ENCODE measurements at regions not wholly inside any gene's neighbourhood (a gene's known extent, or its start where the extent isn't known, plus 50 kb on each side); places are given as distances from the start of the nearest gene placed in this dataset.
"Not testable (repeated sequence)": the region's sequence is repeated elsewhere in the genome, so short reads cannot be mapped to it uniquely, and the experiment has no call there.

DNA sequence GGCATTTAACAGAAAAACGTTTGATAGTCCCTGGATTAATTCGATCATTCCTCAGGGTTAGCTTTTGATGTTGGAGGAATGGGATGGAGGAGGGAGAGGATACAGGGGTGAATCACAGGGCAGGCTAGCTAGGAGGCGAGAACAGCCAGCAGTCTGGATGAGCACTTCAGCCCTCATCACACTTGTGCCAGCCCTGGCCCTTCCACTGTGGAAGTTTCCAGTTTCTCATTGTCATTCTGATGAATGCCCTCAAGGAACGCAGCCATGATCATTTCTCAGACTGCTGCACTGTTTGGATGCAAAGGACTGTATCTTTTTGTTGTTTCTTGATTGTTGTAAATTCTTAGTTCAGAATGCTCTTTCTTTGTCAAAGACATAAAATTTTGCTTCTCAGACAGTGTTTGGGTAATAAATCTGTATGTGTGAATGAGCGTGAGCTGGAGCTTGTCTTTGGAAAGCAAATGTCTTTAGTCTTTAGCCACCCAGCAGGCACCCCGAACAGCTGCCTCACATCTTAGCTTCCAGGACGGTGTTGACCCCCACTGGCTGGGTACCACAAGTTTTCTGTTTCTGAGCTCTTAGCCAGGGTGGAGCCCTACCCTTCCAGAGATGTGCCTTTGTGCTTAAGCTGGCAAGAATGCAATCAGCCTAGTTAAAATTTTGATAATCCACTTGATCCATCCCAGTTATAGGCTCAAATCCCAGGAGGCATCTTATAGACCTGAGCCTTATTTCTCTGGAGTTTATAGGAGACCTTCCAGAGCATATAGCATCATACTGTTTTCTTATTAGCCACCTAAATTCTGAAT lies 121.1 kb downstream of the PDCD6IP start:
- in situ Hi-C loops (cut with HindIII; ENCODE audit: low sequenced_read_pairs): no loop called here

DNA sequence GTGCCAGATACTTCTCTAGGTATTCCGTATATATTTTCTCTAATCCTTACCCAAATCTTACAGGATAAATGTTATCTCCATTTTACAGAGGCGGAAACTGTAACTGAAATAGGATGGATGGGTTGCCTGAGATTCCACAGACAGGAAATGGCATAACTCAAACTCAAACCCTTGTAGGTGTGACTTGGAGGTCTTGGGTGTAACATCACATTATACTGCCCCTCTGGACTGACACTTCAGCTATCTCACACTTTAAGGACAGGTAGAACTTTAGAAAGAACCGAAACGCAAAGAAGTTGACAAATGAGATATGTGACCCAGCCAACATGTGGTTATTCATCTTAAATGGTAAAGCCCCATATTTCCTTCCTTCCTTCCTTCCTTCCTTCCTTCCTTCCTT lies 122.1 kb downstream of the PDCD6IP start:
- in situ Hi-C loops (cut with HindIII; ENCODE audit: low sequenced_read_pairs): no loop called here

DNA sequence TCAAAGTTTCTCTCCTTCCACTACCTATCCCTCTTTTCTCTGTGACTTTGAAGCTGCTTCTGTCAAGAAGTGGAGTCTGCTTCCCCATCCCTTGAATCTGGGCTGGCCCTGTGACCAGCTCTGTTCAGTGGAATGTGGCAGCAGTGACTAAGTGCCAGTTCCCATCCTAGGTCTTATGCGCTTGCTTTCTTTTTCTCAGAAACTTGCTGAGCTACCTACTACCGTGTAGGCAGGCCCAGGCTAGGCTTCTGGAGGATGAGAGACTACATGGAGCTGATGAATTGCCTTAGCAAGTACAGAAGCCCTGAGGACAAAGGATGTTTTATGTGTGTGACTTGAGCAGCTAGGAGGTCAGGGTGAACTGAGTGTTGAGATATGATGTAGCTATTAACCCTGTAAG lies 123.2 kb downstream of the PDCD6IP start:
- in situ Hi-C loops (cut with HindIII; ENCODE audit: low sequenced_read_pairs): no loop called here

DNA sequence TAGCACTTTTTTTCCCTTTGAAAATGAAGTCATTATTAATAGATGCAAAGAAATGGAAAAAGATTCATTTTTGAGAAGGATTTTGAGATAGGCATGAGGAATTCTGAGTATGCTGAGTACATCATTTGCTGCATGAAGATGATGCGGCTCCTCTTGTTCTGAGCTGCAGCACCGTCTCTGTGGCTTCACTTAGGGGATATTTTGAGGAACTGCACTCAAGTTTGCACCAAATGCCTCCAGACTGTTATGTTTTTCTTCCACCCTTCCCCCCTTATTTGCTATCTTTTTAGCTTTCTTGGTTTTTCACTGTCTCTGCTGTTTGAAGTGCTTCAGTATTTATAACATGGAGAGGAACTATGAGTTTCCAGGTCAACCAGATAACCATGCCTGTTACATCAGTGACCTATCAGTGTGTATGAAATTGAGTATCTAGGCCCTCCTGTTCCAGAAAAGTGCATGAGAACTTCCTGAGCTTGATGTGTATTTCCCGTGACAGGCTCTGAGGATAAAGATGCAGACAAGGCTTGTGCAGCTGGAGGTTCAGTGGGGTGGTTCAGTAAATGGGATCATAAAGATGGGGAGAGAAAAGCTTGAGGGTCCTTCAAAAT lies 128.7 kb downstream of the PDCD6IP start:
- in situ Hi-C loops (cut with HindIII; ENCODE audit: low sequenced_read_pairs): no loop called here

DNA sequence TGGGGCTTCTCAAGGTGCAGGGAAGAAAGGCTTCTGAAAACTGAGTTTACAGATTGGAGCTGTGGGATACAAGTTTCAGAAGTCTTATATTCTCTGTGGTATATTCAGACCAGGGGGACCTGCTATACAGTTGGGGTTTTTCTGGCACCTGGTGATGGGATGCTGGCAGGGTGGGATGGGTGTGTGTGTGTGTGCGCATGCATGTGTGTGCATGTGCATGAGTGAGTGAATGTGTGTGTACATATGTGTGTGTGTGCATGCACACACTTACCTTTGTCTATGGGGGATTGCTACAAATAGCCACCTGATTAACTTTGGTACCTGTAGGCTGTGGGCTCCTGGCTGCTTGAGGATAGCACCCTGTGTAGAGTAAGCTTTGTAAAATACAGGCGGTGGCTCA lies 131.4 kb downstream of the PDCD6IP start:
- in situ Hi-C loops (cut with HindIII; ENCODE audit: low sequenced_read_pairs): no loop called here

DNA sequence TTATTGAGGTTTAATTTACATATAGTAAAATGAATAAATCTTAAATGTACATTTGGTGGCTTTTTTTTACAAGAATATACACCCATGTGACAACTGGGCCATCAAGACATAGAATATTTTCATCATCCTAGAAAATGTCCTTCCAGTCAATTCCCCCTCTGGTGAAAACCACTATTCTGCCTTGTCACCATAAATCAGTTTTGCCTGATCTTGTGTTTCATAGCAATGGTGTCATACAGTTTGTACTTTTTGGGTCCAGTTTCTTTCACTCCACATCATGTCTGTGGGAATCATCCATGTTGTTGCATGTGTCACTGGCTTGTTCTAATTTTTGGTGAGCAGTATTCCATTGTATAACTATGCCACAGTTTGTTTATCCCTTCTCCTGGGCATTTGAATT lies 133.1 kb downstream of the PDCD6IP start:
- in situ Hi-C loops (cut with HindIII; ENCODE audit: low sequenced_read_pairs): no loop called here

DNA sequence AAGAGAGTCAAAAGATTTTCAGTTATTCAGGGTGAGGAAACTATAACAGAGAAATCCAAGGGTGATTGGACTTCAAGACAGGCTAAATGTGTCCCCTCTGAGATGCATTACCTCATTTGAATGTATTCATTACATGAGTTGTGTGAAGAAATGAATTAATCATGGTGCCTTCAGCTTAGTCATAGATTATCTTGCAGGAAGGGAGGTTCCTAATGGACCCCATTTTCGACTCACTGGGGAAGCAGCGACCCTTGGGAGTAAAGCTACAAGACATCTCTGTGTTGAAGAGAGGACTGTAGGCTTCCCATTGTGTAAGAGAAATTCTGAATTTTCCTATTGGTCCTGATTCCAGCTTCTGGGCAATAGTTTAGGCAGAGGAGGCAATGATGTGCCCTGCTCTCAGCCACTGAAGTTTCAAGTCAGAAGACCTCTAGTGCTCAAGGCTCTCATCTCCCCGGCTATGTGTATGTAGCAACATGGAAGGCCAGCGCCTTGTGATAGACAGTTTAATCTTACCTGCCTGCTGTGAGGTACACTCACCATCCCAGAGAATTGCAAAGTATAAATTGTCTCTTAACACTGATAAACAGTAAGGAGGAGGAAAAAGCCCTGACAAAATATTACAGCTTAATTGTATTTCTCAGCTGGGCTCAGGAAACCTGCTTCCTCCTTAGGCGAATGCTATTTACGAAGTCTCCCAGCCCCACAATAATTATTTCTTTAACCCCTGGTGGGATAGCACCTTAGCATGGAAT lies 133.8 kb downstream of the PDCD6IP start:
- in situ Hi-C loops (cut with HindIII; ENCODE audit: low sequenced_read_pairs): no loop called here

DNA sequence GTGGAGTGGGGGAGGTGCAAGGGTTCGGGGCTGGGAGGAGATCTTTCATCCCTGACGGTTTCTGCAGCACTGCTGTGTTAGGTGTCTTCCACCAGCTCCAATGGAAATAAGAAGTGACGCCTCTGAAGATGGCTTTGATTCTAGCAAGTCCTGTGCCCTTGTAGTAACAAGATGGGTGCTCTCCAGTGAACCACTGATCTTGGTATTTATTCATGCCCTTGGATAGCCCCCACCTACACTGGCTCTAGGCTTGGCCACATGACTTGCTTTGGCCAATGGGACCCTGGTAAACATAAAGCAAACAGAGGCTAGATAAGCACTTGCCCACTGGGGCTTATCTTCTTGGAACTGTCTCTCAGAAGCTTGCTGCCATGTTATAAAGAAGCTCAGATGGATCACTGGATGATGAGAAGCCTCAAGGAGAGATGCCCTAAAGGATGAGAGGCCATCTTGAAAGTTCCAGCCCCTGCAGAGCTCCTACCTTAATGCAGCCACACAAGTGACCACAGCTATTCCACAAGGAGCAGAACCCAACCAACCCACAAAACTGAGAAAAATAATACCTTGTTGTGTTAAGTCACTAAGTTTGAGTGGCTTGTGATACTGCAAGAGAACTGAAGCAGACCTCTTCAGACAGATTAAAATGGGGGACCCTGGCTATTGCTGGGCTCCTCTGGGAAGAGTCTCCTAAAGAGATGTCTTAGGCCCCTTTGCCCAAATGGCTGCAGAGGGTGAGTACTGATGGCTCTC lies 137.9 kb downstream of the PDCD6IP start:
- in situ Hi-C loops (cut with HindIII; ENCODE audit: low sequenced_read_pairs): no loop called here

DNA sequence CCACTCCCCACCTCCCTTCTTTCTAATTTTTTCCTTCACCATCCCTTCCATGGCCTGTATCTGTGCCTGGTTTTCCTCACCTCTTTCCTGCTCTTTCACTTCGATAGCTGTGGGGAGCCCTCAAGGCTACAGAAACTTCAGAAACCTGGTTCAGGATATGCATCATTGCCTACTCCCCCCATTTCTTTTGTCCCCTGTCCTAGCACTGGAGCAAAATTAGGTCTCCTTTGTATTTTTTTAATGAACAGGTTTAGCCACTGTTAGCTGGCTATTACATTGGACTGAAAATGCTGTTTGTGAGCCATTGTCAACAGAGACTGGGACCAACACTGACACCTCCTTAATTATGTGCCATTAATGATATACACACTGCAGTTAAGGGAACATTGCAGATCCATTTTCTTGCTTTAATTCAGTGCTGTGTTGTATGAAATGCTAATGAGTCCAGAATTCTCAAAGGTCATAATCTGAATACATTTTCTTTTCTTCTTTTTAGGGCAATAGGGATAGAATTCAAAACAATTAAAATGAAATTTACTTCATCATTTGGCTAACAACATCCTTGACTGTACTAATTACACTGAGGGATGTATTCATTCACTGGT lies 138.6 kb downstream of the PDCD6IP start:
- in situ Hi-C loops (cut with HindIII; ENCODE audit: low sequenced_read_pairs): no loop called here

DNA sequence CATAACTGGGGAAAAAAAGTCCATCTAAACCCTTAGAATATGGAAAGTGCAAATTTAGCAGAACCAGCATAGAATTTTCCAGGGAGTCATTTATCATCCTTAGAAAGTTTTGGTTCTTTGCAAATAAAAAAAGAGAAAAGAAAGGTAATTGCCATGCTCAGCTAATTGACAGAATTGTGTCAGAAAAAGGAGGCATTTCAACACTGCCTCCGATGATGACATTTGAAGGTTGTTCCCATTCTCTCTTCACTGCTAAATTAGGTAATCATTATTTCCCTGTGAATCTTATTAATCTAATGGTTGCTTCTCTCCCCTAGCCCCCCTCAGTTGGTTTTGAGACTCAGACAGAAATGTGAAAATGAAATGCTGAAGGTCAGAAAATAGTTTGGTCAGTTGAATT lies 139.2 kb downstream of the PDCD6IP start:
- in situ Hi-C loops (cut with HindIII; ENCODE audit: low sequenced_read_pairs): no loop called here

DNA sequence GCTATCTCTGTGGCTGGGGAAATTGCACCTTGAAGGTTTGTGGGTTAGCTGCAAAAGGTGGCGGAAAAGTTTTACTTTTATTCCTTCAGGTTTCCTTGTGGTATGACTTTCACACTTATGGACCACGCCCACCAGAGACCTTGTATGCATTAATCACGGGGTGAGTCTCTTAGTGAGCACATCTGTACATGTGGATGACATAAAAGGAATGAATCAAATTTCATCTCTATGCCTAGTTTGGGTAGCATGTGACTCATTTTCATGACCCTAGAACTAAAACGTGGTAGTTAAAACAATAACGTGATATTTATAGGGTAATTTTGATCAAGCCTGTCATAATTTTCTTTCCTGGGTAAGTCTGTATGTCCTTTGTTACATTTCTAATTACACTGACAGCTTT lies 141.7 kb downstream of the PDCD6IP start:
- in situ Hi-C loops (cut with HindIII; ENCODE audit: low sequenced_read_pairs): no loop called here

DNA sequence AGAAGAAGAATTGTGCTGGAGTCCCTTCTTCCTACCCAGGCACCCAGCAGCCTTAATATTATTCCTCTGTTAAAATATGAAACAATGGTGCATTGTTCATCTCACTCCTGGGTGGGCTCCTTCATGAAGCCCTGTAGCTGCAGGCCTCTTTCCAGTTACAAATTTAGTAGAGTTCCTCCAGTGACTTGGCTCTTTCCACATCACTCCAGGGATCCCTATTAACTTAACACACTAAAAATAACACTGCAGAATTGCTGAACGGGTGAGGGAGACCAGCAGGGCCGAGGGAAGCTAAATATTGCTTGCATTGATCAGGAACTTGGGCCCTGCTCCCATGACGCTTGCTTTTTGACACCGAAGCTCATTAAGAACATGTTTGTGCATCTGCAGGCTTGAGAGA lies 142.3 kb downstream of the PDCD6IP start:
- in situ Hi-C loops (cut with HindIII; ENCODE audit: low sequenced_read_pairs): no loop called here

DNA sequence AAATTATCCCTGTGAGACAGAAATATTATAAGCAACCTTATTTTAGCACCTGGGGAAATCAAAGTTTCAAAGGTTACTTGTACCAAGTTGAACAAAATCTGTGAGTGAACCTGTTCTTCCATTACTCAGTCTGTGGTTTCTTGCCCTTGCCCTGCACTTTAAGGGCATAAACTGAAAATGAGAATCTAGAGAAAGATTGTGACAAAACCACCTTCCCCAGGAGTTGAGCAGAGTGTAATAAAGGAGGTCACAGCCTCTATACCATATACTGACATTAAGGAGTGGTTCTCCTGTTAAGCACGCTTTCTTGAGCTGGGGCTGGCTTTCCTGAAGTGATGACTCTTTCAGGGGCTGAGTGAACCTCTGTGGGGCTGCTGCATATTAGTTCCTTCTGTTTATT lies 143.4 kb downstream of the PDCD6IP start:
- in situ Hi-C loops (cut with HindIII; ENCODE audit: low sequenced_read_pairs): no loop called here

DNA sequence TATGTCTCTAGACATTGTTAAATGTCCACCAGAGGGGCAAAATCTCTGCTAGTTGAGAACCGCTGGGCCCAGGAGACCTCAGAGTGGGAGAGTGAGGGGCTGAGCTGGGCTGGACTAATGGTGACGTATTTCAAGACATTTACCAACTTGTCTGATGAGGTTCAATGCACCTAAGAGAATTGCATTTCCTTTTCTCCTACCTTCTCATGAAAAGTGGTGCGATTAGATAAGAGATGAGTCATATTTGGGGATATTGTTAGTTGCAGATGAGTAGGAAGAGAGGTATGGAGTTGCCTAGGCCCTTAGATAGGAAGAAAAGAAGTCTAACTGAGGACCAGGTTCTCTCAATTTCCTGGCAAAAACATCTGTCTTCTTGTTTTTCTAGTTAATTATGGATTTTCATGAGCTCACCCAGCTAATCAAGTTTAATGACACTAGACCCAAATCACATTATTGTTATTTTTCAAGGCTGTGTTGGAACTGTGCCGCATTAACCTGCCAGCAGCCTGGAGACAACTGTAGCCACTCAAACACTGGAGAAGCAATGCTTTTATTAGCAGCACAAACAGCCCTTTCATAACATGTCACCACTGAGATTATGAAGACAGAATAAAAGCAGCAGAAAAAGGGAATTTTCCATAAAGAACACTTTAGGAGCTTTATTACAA lies 144.2 kb downstream of the PDCD6IP start:
- in situ Hi-C loops (cut with HindIII; ENCODE audit: low sequenced_read_pairs): no loop called here

DNA sequence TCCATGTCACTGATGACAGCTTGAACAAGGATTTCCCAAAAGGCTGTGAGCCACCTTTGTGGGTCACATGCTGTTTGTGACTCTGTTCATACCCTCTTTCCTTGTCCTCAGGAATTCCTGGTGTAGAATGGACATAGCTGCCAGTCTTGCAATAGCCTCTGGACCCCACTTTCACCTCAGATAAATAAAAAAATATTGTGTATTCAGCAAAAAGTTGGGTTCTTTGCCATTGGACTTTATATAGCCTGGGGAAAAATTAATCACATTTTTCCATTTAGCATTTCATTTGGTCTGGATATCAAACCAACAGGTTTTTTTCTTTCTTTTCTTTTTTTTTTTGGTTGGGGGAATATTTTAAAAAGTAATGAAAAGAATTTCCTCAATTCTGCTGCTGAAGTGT lies 144.8 kb downstream of the PDCD6IP start:
- in situ Hi-C loops (cut with HindIII; ENCODE audit: low sequenced_read_pairs): no loop called here

DNA sequence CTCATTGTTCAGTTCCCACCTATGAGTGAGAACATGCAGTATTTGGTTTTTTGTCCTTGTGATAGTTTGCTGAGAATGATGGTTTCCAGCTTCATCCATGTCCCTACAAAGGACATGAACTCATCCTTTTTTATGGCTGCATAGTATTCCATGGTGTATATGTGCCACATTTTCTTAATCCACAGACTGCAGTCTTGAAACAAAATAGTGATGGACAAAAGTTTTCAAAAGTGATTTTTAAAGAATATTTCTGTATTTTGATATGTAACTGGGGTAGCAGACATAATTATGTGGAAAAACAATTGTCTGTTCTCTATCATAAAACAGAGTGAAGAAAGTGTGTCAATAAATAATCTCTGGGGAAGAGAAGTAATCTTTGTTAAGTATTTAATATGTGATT lies 148.2 kb downstream of the PDCD6IP start:
- in situ Hi-C loops (cut with HindIII; ENCODE audit: low sequenced_read_pairs): not testable (repeated sequence)

DNA sequence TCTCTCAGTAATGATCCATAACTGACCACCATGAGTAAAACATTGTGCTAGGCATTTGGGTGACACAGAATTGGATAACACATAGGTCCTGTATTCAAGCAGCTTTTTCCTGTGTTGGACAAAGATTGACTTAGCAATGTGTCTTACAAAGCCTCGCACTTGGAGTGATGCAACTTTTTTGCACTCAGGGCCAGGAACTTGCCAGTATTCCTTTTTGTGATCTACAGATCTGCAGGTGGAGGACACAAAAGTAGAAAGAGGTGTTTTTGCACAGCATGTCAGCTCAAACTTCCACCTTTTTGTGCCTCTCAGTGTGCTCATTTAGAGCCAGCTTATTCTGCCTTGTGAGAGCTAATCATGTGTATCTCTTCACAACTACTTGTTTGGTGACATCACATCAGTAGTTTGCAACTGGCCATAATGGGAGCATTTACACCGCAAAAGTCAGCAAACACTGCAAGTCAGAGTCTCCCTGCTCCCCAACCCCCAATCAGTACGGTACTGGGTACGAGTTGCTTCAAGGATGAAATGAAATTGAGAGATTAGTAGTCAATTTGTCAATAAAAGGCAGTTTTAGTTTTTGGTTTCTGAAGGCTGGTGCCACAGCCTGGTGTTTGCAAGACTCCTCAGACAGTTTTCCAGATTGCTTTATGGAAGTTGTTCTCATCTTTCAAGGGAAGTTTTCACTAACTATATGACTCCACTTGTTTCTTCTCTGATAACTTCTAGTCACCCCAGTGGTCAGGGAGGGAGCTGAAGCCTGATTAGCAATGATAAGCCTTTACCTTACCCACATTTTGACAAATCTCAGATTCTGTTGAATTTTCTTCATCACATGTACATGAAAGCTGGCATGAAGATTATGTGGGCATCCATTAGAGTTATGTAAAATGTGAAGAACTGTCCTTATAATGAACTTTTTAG lies 149.1 kb downstream of the PDCD6IP start:
- in situ Hi-C loops (cut with HindIII; ENCODE audit: low sequenced_read_pairs): no loop called here

DNA sequence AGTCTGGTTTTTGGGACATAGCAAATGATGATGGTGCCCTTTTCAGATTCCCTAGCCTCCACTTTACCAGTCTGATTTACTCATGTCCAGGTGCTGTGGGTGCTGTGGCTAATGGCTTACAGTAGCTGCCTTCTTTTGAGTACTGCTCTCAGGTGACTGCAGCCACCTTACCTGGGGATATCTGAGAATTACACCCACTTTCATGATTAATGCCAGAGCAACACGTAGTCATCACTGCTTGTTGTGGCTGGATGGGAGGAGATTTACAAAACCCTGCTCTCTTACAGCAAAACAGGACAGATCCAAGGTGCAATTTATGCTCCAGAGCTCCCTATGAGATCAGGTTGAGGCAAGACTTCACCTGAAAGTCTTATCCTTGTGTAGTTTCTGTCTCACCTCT lies 150.6 kb downstream of the PDCD6IP start:
- in situ Hi-C loops (cut with HindIII; ENCODE audit: low sequenced_read_pairs): no loop called here

DNA sequence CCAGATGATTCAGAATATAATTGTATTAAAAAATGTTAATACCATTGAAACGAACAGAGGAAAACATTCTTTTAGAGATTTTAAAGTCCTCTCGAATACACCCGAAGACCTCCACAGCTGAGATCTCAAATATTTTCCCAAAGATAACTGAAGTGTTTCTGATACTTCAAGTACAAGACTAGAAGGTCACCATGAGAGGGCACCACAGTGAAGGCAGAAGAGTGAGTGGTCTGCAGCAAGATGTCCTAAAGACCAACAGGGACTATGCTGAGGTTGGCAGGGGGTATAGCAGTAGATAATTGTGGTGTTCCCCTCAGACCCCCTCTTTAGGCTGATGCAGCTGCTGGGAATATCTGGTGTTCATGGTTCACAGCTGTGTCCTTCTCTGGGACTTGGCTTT lies 156.5 kb downstream of the PDCD6IP start:
- in situ Hi-C loops (cut with HindIII; ENCODE audit: low sequenced_read_pairs): no loop called here

Measured in endothelial cell of hepatic sinusoid (primary cell).